Activated CD8-positive, alpha-beta memory T cell treated with anti-CD3 and anti-CD28 coated beads for 24 hours (primary cell): ENCODE measurements at regions not wholly inside any gene's neighbourhood (a gene's known extent, or its start where the extent isn't known, plus 50 kb on each side); places are given as distances from the start of the nearest gene placed in this dataset.

ENCODE experiments used
- DNase-seq: peaks from one replicate; pipeline ENCODE4 v3.0.0-alpha.2; 2020

DNA sequence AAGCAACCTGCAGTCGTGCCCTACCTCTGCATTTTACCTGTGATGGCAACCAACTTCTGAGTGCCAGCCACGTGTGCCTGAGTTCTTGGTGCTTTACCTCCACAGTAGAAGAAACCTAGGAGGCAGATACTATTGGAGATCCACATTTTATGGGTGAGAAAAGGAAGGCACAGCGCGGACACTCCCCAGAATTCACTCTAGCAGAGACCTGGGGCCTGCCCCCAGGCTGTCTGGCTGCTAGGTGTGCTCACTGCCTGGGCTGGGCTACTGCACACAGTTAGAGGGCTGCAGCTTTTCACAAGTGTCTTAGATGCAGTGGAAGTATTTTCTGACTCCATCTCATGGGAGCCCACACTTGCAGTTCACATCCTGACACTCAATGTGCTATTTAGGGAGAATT is 598.8 kb upstream of the ADAMTS16 start:
- no peak for DNase-seq

DNA sequence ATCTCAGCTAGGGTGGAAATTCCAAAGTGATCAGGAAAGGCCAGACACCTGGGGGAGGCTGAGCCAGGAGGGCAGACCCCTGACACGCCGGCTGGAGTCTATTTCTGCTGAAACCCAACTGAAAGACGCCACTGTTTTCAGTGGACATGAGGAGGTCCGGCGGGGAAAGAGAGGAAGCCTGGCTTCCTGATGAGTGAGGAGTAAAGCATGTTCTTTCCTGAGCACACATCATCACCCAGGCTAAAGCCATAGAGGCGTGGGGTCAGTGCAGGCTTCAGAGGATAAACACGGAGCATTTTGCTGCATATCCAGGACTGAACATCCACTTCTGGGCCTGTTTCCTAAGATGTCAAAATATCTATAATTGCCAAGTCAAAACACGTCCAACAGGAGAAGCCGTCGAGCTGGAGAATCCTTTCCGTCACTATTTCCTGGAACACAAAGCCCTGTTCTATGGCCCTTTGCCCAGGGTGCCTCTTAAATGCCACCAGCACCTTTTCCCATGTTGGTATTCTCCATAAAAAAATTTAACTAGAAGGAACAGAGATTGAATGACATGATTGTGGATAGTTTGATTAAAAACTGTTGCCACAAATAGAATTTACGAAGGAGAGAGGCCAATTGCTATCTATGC is 597.9 kb upstream of the ADAMTS16 start:
- DNase-seq: no peak

DNA sequence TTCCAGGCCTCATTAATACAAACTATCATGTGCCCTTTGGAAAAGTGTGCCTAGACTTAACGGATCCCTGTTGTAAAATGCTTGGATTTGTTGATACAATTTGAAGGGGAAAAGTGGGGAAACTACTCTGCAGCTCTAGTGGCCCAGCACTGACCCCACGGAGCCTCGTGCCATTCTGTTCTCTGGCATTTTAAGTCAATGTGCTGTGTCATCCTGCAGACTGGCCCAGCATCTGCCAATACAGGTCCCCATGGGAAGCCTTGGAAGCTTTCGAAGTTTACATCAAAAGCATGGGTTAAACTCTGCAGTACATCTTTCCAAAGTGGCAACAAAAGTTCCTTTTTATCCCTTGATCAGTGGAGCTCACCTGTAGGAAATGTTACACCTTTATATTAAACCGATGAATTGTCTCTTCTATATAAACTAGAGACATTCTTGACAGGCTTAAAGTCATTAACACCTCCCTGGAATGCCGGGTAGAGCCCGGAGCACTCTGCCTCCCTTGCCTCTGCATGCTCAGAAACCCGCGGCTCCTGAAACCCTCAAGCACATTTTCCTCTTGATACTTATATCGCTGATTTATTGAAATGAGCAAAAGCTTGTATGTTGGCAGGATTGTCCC is 596.0 kb upstream of the ADAMTS16 start:
- no peak for DNase-seq

DNA sequence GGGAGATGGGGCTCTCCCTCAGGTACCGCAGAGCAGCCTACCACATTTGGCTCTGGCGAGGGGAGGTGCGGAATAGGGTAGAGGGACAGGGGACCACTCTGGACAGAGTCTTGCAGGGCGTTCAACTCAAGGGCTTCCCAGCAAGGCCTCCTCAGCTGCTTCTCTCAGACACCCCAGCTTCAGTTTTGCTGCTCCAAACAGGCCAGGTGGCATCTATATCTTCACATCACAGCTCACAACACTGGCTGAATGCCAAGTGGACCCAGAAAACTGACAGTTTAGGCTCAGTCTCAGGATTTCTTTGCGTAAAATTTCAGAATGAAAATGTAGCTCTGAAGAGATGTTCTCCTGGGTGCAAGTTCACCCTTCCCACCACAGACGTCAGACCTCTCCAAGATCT is 592.6 kb upstream of the ADAMTS16 start:
- DNase-seq: no peak

DNA sequence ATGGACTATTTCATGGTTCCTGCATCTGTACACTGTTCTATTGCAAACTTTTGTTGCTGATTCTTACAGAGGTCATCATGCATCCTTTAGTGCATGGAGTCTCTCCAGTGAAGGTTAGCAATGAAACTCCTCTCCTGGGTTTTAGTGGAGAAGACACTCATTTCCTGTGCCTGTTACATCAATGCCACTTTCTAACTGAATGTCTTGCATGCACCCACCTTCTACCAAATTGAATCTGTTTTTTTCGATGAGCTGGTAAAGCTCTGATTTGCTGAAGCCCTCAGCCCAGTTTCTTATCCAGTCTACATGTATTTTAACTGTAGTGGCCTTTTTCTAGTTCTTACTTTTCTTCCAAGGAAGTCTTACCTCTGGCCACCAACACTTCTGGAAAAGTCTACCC is 591.8 kb upstream of the ADAMTS16 start:
- DNase-seq: no peak

DNA sequence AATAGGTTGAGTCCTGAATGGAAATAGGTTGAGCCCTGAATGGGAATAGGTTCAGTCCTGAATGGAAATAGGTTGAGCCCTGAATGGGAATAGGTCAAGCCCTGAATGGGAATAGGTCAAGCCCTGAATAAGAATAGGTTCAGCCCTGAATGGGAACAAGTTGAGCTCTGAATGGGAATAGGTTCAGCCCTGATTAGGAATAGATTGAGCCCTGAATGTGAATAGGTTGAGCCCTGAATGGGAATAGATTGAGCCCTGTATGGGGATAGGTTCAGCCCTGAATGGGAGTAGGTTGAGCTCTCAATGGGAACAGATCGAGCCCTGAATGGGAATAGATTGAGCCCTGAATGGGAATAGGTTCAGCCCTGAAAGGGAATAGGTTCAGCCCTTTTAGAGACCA is 590.8 kb upstream of the ADAMTS16 start:
- no peak for DNase-seq

DNA sequence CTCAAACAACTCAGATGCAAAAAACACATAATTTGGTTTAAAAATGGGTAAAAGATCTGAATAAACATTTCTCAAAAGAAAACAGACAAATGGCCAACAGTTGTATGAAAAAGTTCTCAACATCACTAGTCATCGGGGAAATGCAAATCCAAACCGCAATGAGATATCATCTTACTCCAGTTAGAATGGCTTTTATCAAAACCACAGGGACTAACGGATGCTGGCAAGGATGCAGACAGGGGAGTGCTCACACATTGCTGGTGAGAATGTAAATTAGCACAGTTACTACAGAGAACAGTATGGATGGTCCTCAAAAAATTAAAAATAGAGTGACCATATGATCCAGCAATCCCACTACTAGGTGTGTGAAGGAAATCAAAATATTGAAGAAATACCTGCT is 589.1 kb upstream of the ADAMTS16 start:
- no peak for DNase-seq

DNA sequence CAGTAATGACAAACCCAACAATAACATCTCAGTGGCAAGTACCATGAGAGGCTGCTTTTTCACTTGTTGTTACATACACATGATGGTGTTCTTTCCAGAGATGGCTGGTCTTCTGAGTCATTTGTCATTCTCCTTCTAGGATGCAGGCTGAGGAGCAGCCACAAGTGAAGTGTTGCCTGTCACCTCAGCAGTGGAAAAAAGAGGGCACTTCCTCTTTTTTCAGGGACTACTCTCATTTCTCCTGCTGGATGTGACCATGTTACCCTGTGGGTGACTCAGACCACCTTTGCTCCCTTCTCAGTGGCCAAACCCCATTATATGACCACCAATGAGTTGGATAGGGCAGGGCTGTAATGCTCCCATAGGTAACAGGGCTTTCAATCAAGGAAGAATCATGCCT is 587.0 kb upstream of the ADAMTS16 start:
- DNase-seq: no peak

DNA sequence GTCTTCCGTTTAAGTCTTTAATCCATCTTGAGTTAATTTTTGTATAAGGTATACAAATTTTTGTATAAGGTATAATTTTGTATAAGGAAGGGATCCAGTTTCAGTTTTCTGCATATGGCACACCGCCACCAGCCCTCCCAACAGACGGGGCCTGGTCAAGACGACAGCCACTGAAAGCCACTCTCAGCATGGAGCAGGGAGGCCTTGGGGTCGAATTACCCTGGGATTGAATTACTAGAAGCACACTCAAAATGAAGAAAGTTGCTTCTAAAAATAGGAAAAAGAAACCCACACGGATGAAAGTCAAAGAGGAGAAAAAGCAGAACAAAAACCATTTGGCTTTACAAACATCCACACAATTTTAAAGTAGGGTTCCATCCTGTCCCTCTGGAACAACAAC is 586.2 kb upstream of the ADAMTS16 start:
- no peak for DNase-seq

DNA sequence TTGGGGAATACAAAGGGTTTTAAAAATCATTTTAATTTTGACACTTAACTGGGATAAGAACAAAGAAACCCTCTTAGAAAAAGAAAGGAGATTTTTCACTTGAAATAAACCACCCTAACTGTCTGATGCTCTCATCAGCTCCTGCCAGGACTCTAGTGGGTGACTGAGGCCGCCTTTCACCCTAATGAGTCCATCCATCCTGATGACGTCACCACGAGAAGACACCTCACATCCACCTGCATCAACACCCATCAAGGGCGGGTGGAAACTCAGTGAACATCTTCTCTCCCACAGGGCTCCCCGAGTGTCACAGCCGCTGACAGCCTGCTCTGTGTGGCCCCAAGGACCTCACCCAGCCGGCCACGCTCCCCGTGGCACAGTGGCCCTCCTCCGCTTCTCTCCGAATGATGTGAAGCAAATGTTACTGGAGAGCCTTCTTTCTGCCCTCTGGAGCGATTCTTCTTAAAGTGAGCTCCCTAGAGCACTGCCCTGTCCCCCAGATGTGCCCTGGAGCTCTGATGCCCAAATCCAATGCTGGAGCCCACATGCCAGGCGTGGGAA is 584.3 kb upstream of the ADAMTS16 start:
- no peak for DNase-seq

DNA sequence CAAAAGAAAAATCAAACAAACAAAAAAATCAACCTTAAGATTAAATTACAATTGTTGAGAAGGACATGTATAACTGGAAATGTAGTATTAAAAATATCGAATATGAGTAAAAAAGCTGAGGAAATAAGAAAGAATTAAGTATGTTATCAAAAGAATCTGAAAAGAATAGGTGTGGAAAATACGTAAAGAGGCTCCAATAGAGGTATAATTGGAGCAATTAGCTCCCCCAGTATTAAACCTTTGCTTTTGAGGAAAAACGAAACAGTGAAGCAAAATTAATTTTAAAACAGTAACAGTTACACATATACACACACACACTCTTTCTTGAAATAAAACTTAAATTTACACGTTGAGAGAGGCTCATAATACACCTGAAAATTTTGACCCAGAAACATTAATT is 578.7 kb upstream of the ADAMTS16 start:
- no peak for DNase-seq

DNA sequence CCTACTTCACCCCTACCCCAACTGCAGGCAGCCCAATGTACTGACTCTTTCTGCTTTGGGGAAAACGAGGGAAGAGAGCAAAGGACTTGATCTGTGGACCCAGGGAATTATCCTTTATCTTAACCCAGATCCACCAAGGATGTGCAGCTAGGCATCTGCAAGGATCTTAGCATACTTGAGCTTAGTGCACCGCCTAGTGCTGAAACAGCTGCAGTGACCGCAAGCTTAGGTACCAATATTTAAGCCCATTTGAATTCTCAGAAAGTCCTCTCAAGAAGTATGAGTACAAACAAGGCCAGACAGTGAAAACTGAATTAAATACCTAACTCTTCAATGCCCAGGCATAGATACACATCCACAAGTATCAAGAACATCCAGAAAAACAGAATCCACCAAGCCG is 576.7 kb upstream of the ADAMTS16 start:
- DNase-seq: no peak

DNA sequence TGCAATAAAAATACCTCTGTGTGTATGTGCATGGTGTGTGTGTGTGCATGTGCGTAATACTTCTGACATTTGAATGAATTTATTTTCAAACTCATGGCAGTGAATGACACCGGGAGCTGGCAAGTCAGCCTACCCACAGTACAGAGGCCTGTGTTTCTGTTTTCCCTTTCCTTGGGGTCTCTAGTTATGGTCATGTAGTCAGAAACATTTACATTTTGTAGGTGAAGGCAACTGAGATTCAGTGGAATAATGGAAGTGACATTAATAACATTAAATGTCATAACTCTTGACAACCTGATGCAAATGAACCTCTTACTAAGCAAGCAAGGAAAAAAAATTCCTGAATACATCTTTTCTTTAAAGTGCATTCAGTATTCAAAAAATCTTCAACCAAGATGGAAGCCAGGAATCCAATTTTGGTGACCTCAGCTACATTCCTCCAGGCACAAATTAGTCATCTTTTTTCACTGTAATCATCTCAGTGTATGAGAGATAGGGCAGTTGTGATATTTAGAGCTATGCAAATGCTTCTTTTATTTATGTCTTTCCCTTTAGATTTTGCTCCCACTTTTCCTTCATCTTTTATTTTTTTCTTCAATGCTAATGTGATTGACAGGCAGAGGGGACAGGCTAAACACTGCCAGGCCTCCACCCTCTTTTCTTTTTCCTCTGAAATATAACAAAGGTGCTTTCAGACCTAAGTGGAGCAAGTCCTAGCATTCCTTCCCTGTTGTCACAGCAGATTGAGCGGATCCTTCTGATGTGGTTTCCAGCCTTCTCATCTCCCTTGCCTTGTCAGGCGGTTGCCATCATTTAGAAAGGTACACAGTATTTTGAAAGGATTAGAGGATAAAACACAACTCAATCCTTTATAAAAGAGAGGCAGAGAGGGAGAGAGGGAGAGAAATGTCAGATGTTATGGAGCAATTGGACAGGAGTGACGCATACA is 569.8 kb upstream of the ADAMTS16 start:
- no peak for DNase-seq

DNA sequence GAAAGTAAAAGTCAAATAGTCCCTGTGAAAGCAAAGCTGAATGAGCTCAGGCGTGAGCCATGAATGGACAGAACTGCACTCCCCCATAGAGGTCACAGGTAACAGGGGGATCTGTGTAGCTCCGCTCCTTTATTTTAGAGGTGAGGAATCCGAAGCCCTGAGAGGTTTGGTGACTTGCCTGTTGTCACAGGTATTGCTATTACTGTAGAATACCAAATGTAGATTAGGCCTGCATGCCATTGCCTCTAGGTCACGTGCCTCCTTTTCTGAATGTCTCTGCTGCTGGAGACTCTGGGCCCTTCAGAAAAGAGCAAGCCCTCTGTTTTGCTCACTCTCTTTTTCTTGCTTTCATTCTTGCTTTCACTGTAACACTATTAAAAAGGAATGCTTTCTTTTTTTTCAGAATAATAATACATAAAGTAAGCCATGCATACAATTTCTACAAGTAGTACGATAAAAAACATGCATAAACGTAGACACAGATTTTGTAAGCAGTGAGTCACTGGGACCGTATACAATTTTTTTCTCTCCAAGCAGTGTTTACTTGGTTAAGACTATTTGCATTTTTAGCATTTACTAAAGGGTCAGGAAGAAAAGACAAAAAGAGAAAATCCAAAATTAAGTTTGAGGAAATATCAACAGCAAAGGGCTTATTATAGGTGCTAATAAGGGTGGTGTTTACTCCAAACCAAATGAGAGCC is 568.7 kb upstream of the ADAMTS16 start:
- no peak for DNase-seq

DNA sequence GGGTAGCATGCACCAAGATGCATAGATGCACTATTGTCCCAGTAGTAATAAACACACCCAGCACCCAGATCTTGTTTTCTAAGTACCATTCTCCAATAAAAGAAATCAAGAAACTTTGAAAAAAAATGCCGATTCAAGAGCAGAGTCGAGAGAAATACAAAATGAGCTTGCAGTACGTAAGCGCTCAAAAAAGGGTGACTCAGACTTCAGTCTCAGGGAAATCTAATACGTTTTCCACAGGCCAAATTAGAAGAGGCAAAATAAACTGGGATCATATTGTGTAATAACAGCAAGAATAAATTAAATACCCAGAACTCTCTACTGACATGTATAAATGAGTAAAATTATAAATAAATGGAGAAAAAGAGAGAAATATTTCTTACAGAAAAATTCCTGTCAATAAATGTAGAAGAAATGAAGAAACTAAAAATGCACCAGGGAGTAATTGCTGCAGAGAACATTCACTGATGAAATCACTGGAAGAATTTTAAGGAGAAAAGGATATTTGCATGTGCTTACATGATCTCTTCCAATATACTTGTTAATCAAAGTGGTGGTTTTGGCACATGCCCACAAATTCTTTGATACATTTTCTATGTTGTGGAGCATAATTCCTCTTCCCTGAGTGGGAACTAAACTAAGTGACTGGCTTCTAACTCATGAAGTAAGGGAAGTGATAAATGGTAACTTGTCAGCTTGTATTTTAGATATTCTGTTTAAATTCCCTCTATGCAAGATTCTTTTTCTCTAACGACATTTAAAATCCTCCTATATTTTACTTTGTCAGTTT is 567.6 kb upstream of the ADAMTS16 start:
- DNase-seq: no peak

DNA sequence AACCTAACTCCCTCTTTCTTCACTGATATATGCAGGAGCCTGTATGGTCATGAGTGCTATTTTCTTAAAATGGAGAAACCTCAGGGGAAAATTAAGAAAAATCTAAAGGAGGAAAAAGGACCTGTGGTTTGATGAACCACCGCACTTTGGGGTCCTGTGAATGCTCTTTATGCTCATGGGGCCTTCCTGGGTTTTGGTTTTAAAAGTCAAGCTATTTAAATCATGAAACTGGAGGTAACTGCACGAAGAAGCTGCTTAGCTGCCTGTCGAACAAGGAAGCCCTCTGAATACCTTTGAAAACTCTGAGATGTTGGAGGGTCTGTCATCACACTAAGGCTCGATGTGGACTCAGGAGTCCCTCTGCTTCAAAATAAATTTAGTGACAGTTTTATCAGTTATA is 564.5 kb upstream of the ADAMTS16 start:
- DNase-seq: no peak

DNA sequence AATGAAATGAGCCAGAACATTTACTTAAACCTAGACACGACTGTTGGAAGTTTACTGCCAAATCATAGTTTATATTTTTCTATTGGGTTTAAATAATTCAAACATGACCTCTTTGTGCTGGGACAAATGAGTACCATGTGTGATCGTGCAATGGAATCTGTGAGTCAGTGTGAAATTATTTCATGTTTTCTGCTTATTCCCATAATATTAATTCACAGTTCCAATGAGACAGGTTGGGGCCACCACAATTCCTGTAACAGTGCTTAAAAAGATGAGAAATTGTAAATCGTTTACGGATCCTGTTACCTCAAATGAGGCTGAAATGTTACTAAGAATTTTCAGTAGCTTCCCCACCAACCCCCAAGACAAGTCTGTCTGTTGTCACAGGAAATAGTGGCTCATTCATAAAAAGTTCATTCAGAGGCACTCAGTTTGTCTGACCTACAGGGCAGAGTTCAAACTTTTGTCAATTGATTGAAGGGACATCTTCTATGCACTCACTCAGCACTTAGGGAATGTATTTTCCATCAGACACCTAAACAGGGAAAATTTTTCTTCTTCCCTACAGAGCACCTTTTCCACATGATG is 563.9 kb upstream of the ADAMTS16 start:
- DNase-seq: no peak

DNA sequence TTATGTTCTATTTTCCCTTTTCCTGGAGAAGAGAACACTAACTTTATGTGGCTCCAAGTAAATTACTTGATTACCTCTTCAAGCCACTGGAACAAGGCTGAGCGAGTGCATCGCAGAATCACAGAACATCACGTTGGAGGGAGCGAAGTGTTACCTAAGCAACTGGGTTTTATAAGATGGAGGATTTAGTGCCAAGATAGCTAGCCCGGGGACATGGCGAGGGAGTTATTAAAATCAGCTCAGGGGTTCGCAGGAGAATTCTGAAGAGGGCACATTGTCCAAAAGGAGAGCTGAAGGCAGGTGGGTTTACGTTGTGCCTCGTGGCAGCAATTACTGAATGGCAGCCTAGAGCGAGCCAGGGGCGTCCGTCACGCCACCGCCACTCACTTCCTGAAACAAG is 563.2 kb upstream of the ADAMTS16 start:
- no peak for DNase-seq

DNA sequence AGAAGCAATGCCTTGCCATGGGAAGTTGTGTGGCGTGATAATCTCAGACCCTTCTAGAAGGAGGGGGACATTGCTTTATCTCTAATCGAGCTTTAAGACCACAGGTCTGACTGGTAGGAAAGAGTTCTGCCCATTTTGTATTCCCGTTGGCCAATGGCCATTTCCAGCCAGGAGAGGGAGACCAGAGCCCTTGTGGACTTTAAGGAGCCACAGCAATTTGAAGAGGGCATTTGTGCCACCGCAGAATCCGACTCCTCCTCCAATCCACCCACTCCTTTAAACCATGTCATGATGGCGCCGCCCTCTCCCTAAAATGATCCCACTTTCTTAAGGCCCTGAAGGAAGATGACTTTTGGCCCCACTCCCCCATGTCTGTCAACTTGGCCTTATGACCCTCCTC is 560.5 kb upstream of the ADAMTS16 start:
- DNase-seq: no peak

DNA sequence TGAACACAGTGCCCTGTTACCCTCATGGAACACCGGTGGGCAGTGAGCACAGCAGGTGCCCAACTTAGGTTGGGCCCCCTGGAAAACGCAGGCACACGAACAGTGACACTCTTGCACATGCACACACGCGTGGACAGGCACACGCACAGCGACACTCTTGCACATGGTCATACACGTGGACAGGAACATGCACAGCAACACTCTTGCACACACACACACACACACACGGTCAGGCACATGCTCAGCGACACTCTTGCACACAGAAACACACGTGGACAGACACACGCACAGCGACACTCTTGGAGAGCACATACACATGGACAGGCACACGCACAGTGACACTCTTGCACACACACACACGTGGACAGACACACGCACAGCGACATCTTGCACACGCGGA is 559.4 kb upstream of the ADAMTS16 start:
- DNase-seq: no peak

DNA sequence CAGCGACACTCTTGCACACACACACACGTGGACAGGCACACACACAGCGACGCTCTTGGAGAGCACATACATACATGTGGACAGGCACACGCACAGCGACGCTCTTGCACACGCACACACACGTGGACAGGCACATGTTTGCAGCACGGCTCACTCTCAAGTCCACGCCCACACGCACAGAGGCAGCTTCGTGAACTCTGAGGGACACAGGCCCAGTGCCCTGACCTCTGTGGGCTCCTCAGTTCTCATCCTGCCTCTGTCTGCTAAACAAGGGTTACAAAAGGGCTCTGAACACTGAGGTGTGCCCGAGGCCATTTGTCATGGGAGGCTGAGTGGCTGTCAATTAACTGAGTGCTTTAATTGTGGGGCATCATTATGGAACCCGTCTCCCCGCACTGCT is 558.8 kb upstream of the ADAMTS16 start:
- DNase-seq: no peak

DNA sequence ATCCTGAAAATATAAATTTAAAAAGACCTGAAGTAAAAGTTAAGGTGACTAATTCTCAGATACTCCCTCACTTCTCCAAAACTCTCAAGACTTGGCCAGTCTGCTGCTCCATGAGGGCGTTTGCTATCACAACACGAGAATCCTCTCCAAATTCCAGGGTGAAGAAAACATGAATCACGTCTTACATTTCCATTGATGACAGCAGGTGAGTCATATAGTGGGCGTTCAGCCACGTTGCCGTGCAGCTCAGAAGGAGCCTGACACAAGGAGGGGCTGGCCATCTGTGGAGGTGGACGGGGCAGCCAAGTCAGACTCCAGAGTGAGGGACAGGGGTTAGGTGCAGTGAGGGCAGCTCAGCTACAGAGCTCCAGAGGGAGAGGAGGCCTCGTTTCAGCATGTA is 555.1 kb upstream of the ADAMTS16 start:
- no peak for DNase-seq
